Stomach (tissue), 8 donors: ENCODE measurements at regions not wholly inside any gene's neighbourhood (a gene's known extent, or its start where the extent isn't known, plus 50 kb on each side); places are given as distances from the start of the nearest gene placed in this dataset.

Experiments
- DNase-seq, 2 donors: peaks; one replicate each; pipeline versions ENCODE4 v3.0.0 to v3.0.0-alpha.2; 2013 to 2019
- H3K27ac ChIP-seq, 5 donors: fragments of 200-600 bp in 4 of 5; sonication (generic) in 4 of 5; one replicate each; pipeline ENCODE4 v1.5.1; 2013 to 2019; ENCODE audit warnings: mild to moderate bottlenecking in 1 of 5, moderate library complexity in 1 of 5
- H3K27me3 ChIP-seq, 3 donors: fragments of 200-600 bp; sonication (generic); one replicate each; pipeline ENCODE4 v1.5.1; 2017 to 2019; ENCODE audit warnings: mixed run types in 1 of 3
- H3K36me3 ChIP-seq, 4 donors: fragments of 200-600 bp; sonication (generic); 1 replicate in 3 of 4; 2 replicates in 1 of 4; pipeline ENCODE4 v1.5.1; 2016 to 2019
- H3K4me1 ChIP-seq, 4 donors: fragments of 200-600 bp; sonication (generic); one replicate each; pipeline ENCODE4 v1.5.1; 2016 to 2019
- H3K4me3 ChIP-seq, 4 donors: fragments of 200-600 bp; sonication (generic) in 3 of 4; one replicate each; pipeline ENCODE4 v1.5.1; 2016 to 2019; ENCODE audit warnings: mild to moderate bottlenecking in 1 of 4
- H3K9me3 ChIP-seq, 4 donors: fragments of 200-600 bp; sonication (generic); one replicate each; pipeline ENCODE4 v1.5.1; 2016 to 2019
- CTCF ChIP-seq, 7 experiments: fragments of 450-650 bp in 4 of 7; fragments of 200-600 bp in 3 of 7; sonication (generic) in 3 of 7; IDR thresholded peaks; one replicate each; pipeline ENCODE4 v1.5.1; 2016 to 2019; ENCODE audit warnings: antibody characterized with exemption in 7 of 7, control low read depth in 2 of 7, mild to moderate bottlenecking in 1 of 7
- EP300 ChIP-seq: sonication (generic); formaldehyde crosslinking; IDR thresholded peaks from one replicate; pipeline ENCODE4 v1.6.1; 2017; ENCODE audit warnings: antibody characterized with exemption
- POLR2A ChIP-seq, 4 donors: fragments of 450-650 bp; IDR thresholded peaks; one replicate each; pipeline ENCODE4 v1.6.1; 2016; ENCODE audit warnings: antibody characterized with exemption in 4 of 4, control low read depth in 2 of 4, mild to moderate bottlenecking in 1 of 4, moderate library complexity in 1 of 4
- POLR2AphosphoS5 ChIP-seq, 3 donors: sonication (generic); formaldehyde crosslinking; IDR thresholded peaks; one replicate each; pipeline ENCODE4 v1.6.1; 2016; ENCODE audit warnings: antibody characterized with exemption in 3 of 3
- WGBS, 5 donors: extraction: QIAGEN DNeasy Blood & Tissue Kit in 3 of 5; methylation state at CpG; one replicate each; pipeline versions ENCODE4 v1.1.5 to v1.1.7; 2013 to 2018; 5-methylcytosine and 5-hydroxymethylcytosine counted together
- intact Hi-C: fragments of 100-400 bp; cut with DNase I; formaldehyde crosslinking; loops from one replicate; pipeline ENCODE4 v1.15.1; 2023; ENCODE audit warnings: low total_unique reads
- donor health status: healthy with polysubstance abuse.
- donor health status: Bipolar disorder and iron deficiency.
- donor health status: healthy.

GRCh38 chr1:81042225-81042624 lies 758.5 kb upstream of the ADGRL2 start:
- Histone ChIP-seq H3K36me3 (no peaks in the 10 kb centered on the region), H3K4me1 (peaks cover 0 to 4% (median 0%) of the 10 kb centered on the region in 4 donors), H3K4me3 (no peak overlapping the region), H3K9me3 (no peaks in the 10 kb centered on the region), H3K27me3 (no peaks in the 10 kb centered on the region), H3K27ac (no peak overlapping the region)
- DNase-seq = no peak
- intact Hi-C loops = no loop called here
- WGBS, 5 donors = 67 to 86% (median 72%) methylated on average over 1 of the region's 1 CpG
- no peak for TF ChIP-seq POLR2A (IDR thresholded peaks at IDR 0.05)
- no peak for TF ChIP-seq CTCF (IDR thresholded peaks at IDR 0.05)
- TF ChIP-seq POLR2AphosphoS5 (IDR thresholded peaks at IDR 0.05) = no peak
- no peak for TF ChIP-seq EP300

- DNase-seq = no peak
- H3K4me1 ChIP-seq = no peaks in the 10 kb centered on the region
- TF ChIP-seq EP300 = no peak
- TF ChIP-seq POLR2AphosphoS5 (IDR thresholded peaks at IDR 0.05) = no peak
- no peak for TF ChIP-seq POLR2A (IDR thresholded peaks at IDR 0.05)
- no peak for TF ChIP-seq CTCF (IDR thresholded peaks at IDR 0.05)
Observed at GRCh38 chr1:81034291-81034690, 766.4 kb upstream of the ADGRL2 start.

GRCh38 chr1:81032973-81033425 lies 767.7 kb upstream of the ADGRL2 start:
- no peak for DNase-seq
- H3K9me3 ChIP-seq = no peaks in the 10 kb centered on the region
- no peak overlapping the region for H3K27ac ChIP-seq
- WGBS, 5 donors = 85 to 94% (median 91%) methylated on average over 5 of the region's 5 CpGs
- H3K4me3 ChIP-seq = no peak overlapping the region
- no peaks in the 10 kb centered on the region for H3K36me3 ChIP-seq
- no peaks in the 10 kb centered on the region for H3K4me1 ChIP-seq
- no peak for TF ChIP-seq POLR2AphosphoS5 (IDR thresholded peaks at IDR 0.05)
- TF ChIP-seq POLR2A (IDR thresholded peaks at IDR 0.05) = no peak
- no peak for TF ChIP-seq EP300
- no peak for TF ChIP-seq CTCF (IDR thresholded peaks at IDR 0.05)
- no peaks in the 10 kb centered on the region for H3K27me3 ChIP-seq
- intact Hi-C loops = no loop called here

More at GRCh38 chr1:81034291-81034690, 766.4 kb upstream of the ADGRL2 start:
- Histone ChIP-seq H3K27me3 (no peaks in the 10 kb centered on the region), H3K27ac (no peak overlapping the region), H3K9me3 (no peaks in the 10 kb centered on the region), H3K4me3 (no peak overlapping the region), H3K36me3 (no peaks in the 10 kb centered on the region)
- intact Hi-C loops = no loop called here
- WGBS, 5 donors = 9 to 40% (median 29%) methylated on average over 1 of the region's 1 CpG

- H3K27me3 ChIP-seq = no peaks in the 10 kb centered on the region
- no peaks in the 10 kb centered on the region for H3K9me3 ChIP-seq
- intact Hi-C loops = no loop called here
- WGBS, 5 donors = 77 to 87% (median 84%) methylated on average over 7 of the region's 7 CpGs
- no peak for TF ChIP-seq POLR2AphosphoS5 (IDR thresholded peaks at IDR 0.05)
- TF ChIP-seq POLR2A (IDR thresholded peaks at IDR 0.05) = no peak
- no peak for TF ChIP-seq EP300
- no peak for TF ChIP-seq CTCF (IDR thresholded peaks at IDR 0.05)
- no peak overlapping the region for H3K27ac ChIP-seq
- no peaks in the 10 kb centered on the region for H3K4me1 ChIP-seq
- H3K4me3 ChIP-seq = no peak overlapping the region
- H3K36me3 ChIP-seq = no peaks in the 10 kb centered on the region
- no peak for DNase-seq
Observed at GRCh38 chr1:81032374-81032773, 768.4 kb upstream of the ADGRL2 start.
